Right atrium auricular region (tissue), 2 donors: ENCODE measurements at regions not wholly inside any gene's neighbourhood (a gene's known extent, or its start where the extent isn't known, plus 50 kb on each side); places are given as distances from the start of the nearest gene placed in this dataset.

Source experiments
- DNase-seq: peaks from one replicate; pipeline ENCODE4 v3.0.0-alpha.2; 2019; ENCODE audit warnings: low spot score
- H3K27ac ChIP-seq, 2 donors: fragments of 200-600 bp; sonication (generic); 1 replicate in 1 of 2; 2 replicates in 1 of 2; pipeline ENCODE4 v1.5.1; 2016 to 2019
- H3K27me3 ChIP-seq, 2 donors: fragments of 200-600 bp; sonication (generic); one replicate each; pipeline versions ENCODE4 v1.5.1 to v1.6.0; 2017 to 2019
- H3K36me3 ChIP-seq: fragments of 200-600 bp; sonication (generic); one replicate; pipeline ENCODE4 v1.5.1; 2016
- H3K4me1 ChIP-seq, 2 donors: fragments of 200-600 bp; sonication (generic); one replicate each; pipeline versions ENCODE4 v1.5.1 to v1.6.0; 2017 to 2019
- H3K4me3 ChIP-seq, 2 donors: fragments of 200-600 bp; sonication (generic); 1 replicate in 1 of 2; 2 replicates in 1 of 2; pipeline ENCODE4 v1.5.1; 2017 to 2019; ENCODE audit warnings: mild to moderate bottlenecking in 1 of 2, moderate library complexity in 1 of 2
- H3K9me3 ChIP-seq, 2 donors: fragments of 200-600 bp; sonication (generic); one replicate each; pipeline ENCODE4 v1.5.1; 2019
- CTCF ChIP-seq, 2 donors: fragments of 200-600 bp; sonication (generic); IDR thresholded peaks; one replicate each; pipeline ENCODE4 v1.5.1; 2019; ENCODE audit warnings: antibody characterized with exemption in 2 of 2

- no peak for DNase-seq
- no peak overlapping the region for H3K4me3 ChIP-seq
- H3K27ac ChIP-seq: no peak overlapping the region
- peaks cover 0 to 4% of the 10 kb centered on the region in 2 donors for H3K9me3 ChIP-seq
- H3K27me3 ChIP-seq: no peaks in the 10 kb centered on the region
- no peaks in the 10 kb centered on the region for H3K4me1 ChIP-seq
- TF ChIP-seq CTCF (IDR thresholded peaks at IDR 0.05): no peak
- H3K36me3 ChIP-seq: no peaks in the 10 kb centered on the region
These were observed 222.1 kb downstream of the TMEM200A start for GRCh38 chr6:130587778-130588520.

- DNase-seq: no peak
- no peaks in the 10 kb centered on the region for H3K36me3 ChIP-seq
- H3K4me1 ChIP-seq: no peaks in the 10 kb centered on the region
- H3K27me3 ChIP-seq: no peaks in the 10 kb centered on the region
- H3K9me3 ChIP-seq: peaks cover 0 to 4% of the 10 kb centered on the region in 2 donors
- H3K4me3 ChIP-seq: no peak overlapping the region
- no peak overlapping the region for H3K27ac ChIP-seq
- TF ChIP-seq CTCF (IDR thresholded peaks at IDR 0.05): no peak
These were observed 227.4 kb downstream of the TMEM200A start for GRCh38 chr6:130593200-130593599.

- peaks cover 0 to 4% of the 10 kb centered on the region in 2 donors for H3K9me3 ChIP-seq
- H3K36me3 ChIP-seq: no peaks in the 10 kb centered on the region
- no peaks in the 10 kb centered on the region for H3K4me1 ChIP-seq
- no peak overlapping the region for H3K4me3 ChIP-seq
- H3K27ac ChIP-seq: no peak overlapping the region
- TF ChIP-seq CTCF (IDR thresholded peaks at IDR 0.05): no peak
- H3K27me3 ChIP-seq: no peaks in the 10 kb centered on the region
- no peak for DNase-seq
These were observed 228.1 kb downstream of the TMEM200A start for GRCh38 chr6:130593948-130594347.

- no peaks in the 10 kb centered on the region for H3K27me3 ChIP-seq
- no peaks in the 10 kb centered on the region for H3K36me3 ChIP-seq
- TF ChIP-seq CTCF (IDR thresholded peaks at IDR 0.05): no peak
- no peaks in the 10 kb centered on the region for H3K9me3 ChIP-seq
- DNase-seq: no peak
- no peaks in the 10 kb centered on the region for H3K4me1 ChIP-seq
- no peak overlapping the region for H3K27ac ChIP-seq
- H3K4me3 ChIP-seq: no peak overlapping the region
These were observed 228.9 kb upstream of the SMLR1 start for GRCh38 chr6:130598021-130598989.

- Histone ChIP-seq H3K9me3 (no peaks in the 10 kb centered on the region), H3K27ac (no peak overlapping the region), H3K36me3 (no peaks in the 10 kb centered on the region), H3K4me1 (no peaks in the 10 kb centered on the region), H3K27me3 (no peaks in the 10 kb centered on the region), H3K4me3 (no peak overlapping the region)
- no peak for DNase-seq
- no peak for TF ChIP-seq CTCF (IDR thresholded peaks at IDR 0.05)
These were observed 226.3 kb upstream of the SMLR1 start for GRCh38 chr6:130600880-130601341.
